Stimulated activated CD4-positive, alpha-beta T cell treated with anti-CD3 and anti-CD28 coated beads, Interleukin-12 subunit alpha, Interleukin-12 subunit beta, amount 100 ng/mL, for 24 hours (primary cell): ENCODE measurements at regions not wholly inside any gene's neighbourhood (a gene's known extent, or its start where the extent isn't known, plus 50 kb on each side); places are given as distances from the start of the nearest gene placed in this dataset.

ENCODE experiments used
- DNase-seq, 2 experiments: peaks; one replicate each; pipeline ENCODE4 v3.0.0-alpha.2; 2020; ENCODE audit warnings: low read depth in 2 of 2

GRCh38 chr18:47758000-47758399 is 172.5 kb downstream of the SMAD2 start:
- DNase-seq, result no peak

- DNase-seq, result peak in 1 of 2 experiments; percentile 52
These were observed 174.0 kb downstream of the SMAD2 start for GRCh38 chr18:47756364-47757016.

GRCh38 chr18:47755102-47755456 is 175.4 kb downstream of the SMAD2 start:
- no peak for DNase-seq

- peak in 1 of 2 experiments; percentile 61 for DNase-seq
These were observed 176.0 kb downstream of the SMAD2 start for GRCh38 chr18:47754311-47755101.

GRCh38 chr18:47752796-47753645 is 177.4 kb downstream of the SMAD2 start:
- no peak for DNase-seq

GRCh38 chr18:47750889-47751423 is 179.5 kb downstream of the SMAD2 start:
- DNase-seq, result no peak

- no peak for DNase-seq
These were observed 180.9 kb downstream of the SMAD2 start for GRCh38 chr18:47749600-47749973.

- DNase-seq, result peak; percentile 61 to 71
These were observed 181.4 kb downstream of the SMAD2 start for GRCh38 chr18:47748847-47749599.

GRCh38 chr18:47748093-47748796 is 182.2 kb downstream of the SMAD2 start:
- no peak for DNase-seq

- no peak for DNase-seq
These were observed 183.1 kb downstream of the SMAD2 start for GRCh38 chr18:47747260-47747795.

GRCh38 chr18:47746615-47747014 is 183.8 kb downstream of the SMAD2 start:
- DNase-seq, result no peak

GRCh38 chr18:47745227-47745626 is 185.2 kb downstream of the SMAD2 start:
- no peak for DNase-seq

- DNase-seq, result no peak
These were observed 192.5 kb downstream of the SMAD2 start for GRCh38 chr18:47737956-47738355.

- no peak for DNase-seq
These were observed 193.1 kb downstream of the SMAD2 start for GRCh38 chr18:47737198-47737830.

- no peak for DNase-seq
These were observed 193.9 kb downstream of the SMAD2 start for GRCh38 chr18:47736376-47737140.

- DNase-seq, result no peak
These were observed 195.3 kb downstream of the SMAD2 start for GRCh38 chr18:47735041-47735702.

- no peak for DNase-seq
These were observed 199.2 kb downstream of the SMAD2 start for GRCh38 chr18:47731276-47731675.

- no peak for DNase-seq
These were observed 199.7 kb downstream of the SMAD2 start for GRCh38 chr18:47730795-47731194.

- DNase-seq, result no peak
These were observed 201.1 kb downstream of the SMAD2 start for GRCh38 chr18:47729356-47729755.
